Fibroblast of lung (primary cell): ENCODE measurements at regions not wholly inside any gene's neighbourhood (a gene's known extent, or its start where the extent isn't known, plus 50 kb on each side); places are given as distances from the start of the nearest gene placed in this dataset.

Source experiments
- CTCF ChIP-seq, 2 donors: IDR thresholded peaks in 1 of 2; conservative IDR thresholded peaks in 1 of 2; 1 replicate in 1 of 2; 2 replicates in 1 of 2; pipeline ENCODE4 v1.5.1; 2011 to 2012; ENCODE audit warnings: low read length in 2 of 2, control low read depth in 1 of 2, inconsistent platforms in 1 of 2, low read depth in 1 of 2, mild to moderate bottlenecking in 1 of 2
- EZH2 ChIP-seq: IDR thresholded peaks from 2 replicates; pipeline ENCODE4 v1.5.1; 2012; ENCODE audit warnings: low read length, control low read depth, mild to moderate bottlenecking; ENCODE audit errors: missing control alignments

DNA sequence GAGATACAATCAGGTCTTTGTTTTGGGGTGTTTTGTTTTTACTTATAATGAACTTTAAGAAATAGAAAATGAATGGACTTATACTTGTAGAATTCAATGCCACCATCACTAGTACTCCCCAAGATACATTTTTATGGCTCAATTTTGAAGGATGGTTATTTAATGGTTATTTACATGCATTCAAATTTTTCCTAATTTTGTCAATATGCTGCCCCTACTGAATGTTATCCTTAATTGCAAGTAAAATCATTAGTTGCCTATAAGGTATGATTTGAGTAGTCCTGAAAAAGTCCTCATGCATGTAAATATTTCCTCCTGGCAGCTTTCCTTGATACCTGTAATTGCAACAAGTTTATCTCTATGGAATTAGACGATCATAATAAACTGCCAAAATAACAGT is 391.2 kb downstream of the BCAT1 start:
- TF ChIP-seq CTCF (conservative IDR thresholded peaks at IDR 0.05 in 1 of 2, IDR thresholded peaks at IDR 0.05 in 1 of 2; ENCODE audit: low read depth in 1 of 2, low read length in 2 of 2) (no peak), EZH2 (no peak)
